Activated CD4-positive, CD25-positive, alpha-beta regulatory T cell (primary cell): ENCODE measurements at regions not wholly inside any gene's neighbourhood (a gene's known extent, or its start where the extent isn't known, plus 50 kb on each side); places are given as distances from the start of the nearest gene placed in this dataset.

Source experiments
- DNase-seq, 4 experiments: peaks; one replicate each; lab custom pipeline; 2025; lab: John Stamatoyannopoulos, UW

GRCh38 chr6:134117409-134117808, 65.0 kb upstream of the SLC2A12 start:
- DNase-seq, result no peak

GRCh38 chr6:134115715-134116074, 63.3 kb upstream of the SLC2A12 start:
- no peak for DNase-seq

DNA sequence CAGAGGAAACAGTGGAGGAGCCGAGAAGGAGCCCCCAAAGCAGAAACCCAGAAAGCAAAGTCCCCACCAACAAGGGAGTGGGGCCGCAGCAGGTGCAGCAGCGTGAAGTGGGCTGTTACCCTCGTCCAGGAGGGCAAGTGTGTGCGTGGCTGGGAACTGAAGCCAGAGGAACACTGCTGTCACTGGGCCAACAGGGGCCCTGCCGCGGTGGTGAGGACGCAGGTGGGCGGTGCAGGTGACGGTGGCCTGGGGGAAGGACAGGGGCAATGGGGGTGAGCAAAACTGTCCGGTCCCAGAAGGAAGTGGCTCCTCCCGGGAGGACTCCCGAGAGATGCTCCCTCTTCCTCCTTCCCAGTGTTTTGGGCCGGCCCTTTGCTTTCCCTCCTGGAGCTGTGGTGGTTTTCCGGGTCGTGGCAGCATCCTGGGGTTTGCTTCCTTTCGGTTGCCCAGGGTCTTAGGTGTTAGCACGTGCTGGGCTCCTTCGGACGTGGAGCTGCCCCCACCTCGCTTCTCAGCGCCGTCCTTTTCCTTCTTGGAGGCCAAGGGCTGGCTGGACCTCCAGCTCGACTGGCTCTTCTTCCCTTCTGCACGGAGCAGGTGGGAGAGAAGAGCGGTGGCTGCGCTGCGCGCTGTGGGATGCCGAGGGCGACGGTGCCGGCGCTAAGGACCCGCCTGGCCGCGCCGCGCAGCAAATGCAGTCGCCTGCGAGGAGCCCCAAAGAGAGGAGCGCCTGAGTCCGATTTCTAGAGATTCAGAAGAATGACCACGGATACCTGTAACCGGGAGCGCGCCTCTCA, 62.7 kb upstream of the SLC2A12 start:
- DNase-seq, result no peak

DNA sequence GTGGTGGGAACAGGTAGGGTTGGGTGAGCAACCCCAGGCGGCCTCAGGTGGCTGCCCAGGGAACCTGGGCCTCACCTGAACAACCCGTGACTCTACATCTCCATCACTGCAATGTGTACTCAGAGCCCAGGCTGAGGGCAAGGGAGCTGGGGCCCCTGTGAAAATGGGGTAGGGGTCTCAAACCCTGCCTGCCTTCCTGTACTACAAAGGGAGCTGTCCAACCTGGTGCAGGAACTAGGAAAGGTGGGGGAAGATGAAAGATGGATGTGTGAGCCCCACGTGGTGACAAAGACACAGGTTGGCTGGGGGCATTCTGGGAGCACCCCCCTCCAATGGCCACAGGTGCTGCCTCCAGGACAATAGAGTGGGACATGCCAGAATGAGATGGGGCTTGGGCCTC, 62.1 kb upstream of the SLC2A12 start:
- no peak for DNase-seq

- no peak for DNase-seq
These were observed 59.3 kb upstream of the SLC2A12 start for GRCh38 chr6:134111726-134112125.

GRCh38 chr6:134111062-134111677, 58.7 kb upstream of the SLC2A12 start:
- DNase-seq, result peak in 1 of 4 experiments; percentile 8

GRCh38 chr6:134106702-134107101, 54.3 kb upstream of the SLC2A12 start:
- DNase-seq, result no peak

DNA sequence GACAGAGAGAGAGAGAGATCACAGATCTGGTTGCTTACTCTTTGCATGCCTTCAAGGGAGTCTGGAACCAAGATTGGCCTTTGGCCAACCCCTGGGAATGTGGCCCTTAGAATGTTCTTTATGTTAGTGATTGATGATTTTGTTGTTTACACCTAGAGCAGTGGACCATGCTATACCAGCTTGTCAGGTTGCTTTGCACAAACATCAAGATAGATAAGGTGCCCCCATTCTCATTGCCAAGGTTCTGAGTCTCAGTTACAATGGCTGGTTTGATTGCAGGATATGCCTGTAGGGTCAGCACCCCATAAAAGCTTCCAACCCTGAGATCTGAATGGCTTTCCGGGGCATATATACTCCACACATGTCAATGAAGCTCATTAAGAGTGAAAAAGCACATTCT, 53.5 kb upstream of the SLC2A12 start:
- DNase-seq, result no peak

- DNase-seq, result no peak
These were observed 50.6 kb upstream of the SLC2A12 start for GRCh38 chr6:134103006-134103405.
